ENCODE measurements at regions not wholly inside any gene's neighbourhood (a gene's known extent, or its start where the extent isn't known, plus 50 kb on each side); places are given as distances from the start of the nearest gene placed in this dataset.

DNA sequence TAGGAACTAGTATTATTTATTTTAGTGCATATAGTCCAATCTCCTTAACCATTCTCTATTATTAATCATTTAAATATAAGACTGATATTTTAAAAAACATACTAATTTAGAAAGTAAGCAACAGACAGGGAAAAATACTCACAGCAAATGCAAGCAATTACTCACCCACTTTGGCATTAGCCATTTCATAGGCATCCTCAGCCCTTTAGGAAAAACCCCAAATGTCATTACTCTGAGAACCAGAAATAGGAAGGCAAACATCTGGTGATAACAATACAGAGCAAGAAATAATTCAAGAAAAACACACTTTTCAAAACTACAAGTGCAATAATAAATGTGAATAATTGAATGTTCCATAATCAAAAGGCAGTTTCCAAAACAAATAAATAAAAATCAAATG, 545.1 kb downstream of the PLPP3 start:
- no peak overlapping the region for H3K4me3 Mint-ChIP-seq (ENCODE audit: unreplicated experiment)
- H3K27ac Mint-ChIP-seq (ENCODE audit: unreplicated experiment): no peak overlapping the region
- H3K4me1 Mint-ChIP-seq (ENCODE audit: low read depth): peaks cover 27% of the 10 kb centered on the region
- no peaks in the 10 kb centered on the region for H3K27me3 Mint-ChIP-seq (ENCODE audit: low read depth)
- no peak for TF ChIP-seq CTCF (IDR thresholded peaks at IDR 0.05)
- no peaks in the 10 kb centered on the region for H3K36me3 Mint-ChIP-seq (ENCODE audit: low read depth)
- DNase-seq (ENCODE audit: low spot score): no peak
- H3K9me3 Mint-ChIP-seq (ENCODE audit: low read depth): peaks cover 4% of the 10 kb centered on the region

- no peak for TF ChIP-seq CTCF (IDR thresholded peaks at IDR 0.05)
- H3K36me3 Mint-ChIP-seq (ENCODE audit: low read depth): no peaks in the 10 kb centered on the region
- H3K27me3 Mint-ChIP-seq (ENCODE audit: low read depth): no peaks in the 10 kb centered on the region
- H3K4me1 Mint-ChIP-seq (ENCODE audit: low read depth): peaks cover 27% of the 10 kb centered on the region
- H3K4me3 Mint-ChIP-seq (ENCODE audit: unreplicated experiment): no peak overlapping the region
- peaks cover 4% of the 10 kb centered on the region for H3K9me3 Mint-ChIP-seq (ENCODE audit: low read depth)
- no peak for DNase-seq (ENCODE audit: low spot score)
- peak overlapping the region; percentile 14 for H3K27ac Mint-ChIP-seq (ENCODE audit: unreplicated experiment)
Observed at GRCh38 chr1:56033321-56034037, 545.9 kb downstream of the PLPP3 start.

- Mint-ChIP-seq H3K27ac (ENCODE audit: unreplicated experiment) (no peak overlapping the region), H3K27me3 (ENCODE audit: low read depth) (no peaks in the 10 kb centered on the region), H3K9me3 (ENCODE audit: low read depth) (no peaks in the 10 kb centered on the region), H3K36me3 (ENCODE audit: low read depth) (no peaks in the 10 kb centered on the region), H3K4me3 (ENCODE audit: unreplicated experiment) (no peak overlapping the region), H3K4me1 (ENCODE audit: low read depth) (peaks cover 27% of the 10 kb centered on the region)
- no peak for TF ChIP-seq CTCF (IDR thresholded peaks at IDR 0.05)
- DNase-seq (ENCODE audit: low spot score): no peak
Observed at GRCh38 chr1:56032096-56032676, 547.2 kb downstream of the PLPP3 start.

GRCh38 chr1:56031001-56031400, 548.4 kb downstream of the PLPP3 start:
- Mint-ChIP-seq H3K27ac (ENCODE audit: unreplicated experiment) (no peak overlapping the region), H3K9me3 (ENCODE audit: low read depth) (no peaks in the 10 kb centered on the region), H3K36me3 (ENCODE audit: low read depth) (no peaks in the 10 kb centered on the region), H3K27me3 (ENCODE audit: low read depth) (no peaks in the 10 kb centered on the region), H3K4me3 (ENCODE audit: unreplicated experiment) (no peak overlapping the region), H3K4me1 (ENCODE audit: low read depth) (peaks cover 21% of the 10 kb centered on the region)
- no peak for TF ChIP-seq CTCF (IDR thresholded peaks at IDR 0.05)
- no peak for DNase-seq (ENCODE audit: low spot score)

DNA sequence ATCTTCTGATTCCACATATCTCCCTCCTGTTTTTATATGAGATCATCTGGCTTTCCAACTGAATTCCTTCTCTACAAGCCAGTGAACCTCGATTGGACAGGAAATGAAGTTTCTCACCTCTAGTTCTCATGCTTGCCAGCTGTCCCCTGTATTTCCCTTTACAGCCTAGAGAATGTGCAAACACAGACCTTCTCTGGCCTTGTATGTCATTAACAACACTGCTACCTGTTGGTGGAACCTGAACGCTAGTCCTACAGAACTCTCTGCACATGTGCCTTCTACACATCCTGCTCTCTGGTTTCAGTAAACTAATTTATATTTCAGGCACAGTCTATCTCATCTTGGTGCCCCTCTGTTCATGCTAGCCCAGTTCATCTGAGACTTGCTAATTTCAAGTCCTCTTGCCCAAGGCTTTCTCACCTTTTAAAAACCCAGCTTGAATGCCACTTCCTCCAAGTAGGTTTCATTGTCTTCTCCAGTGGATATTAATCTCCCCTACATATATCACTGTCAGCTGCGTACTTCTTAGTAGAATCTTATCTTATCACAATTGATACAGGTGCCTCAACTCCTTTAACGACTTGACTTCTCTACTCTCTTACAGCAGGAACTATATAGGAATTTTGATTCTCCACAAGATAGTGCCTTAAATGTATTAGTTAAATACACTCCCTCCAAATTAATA, 549.9 kb downstream of the PLPP3 start:
- Mint-ChIP-seq H3K4me1 (ENCODE audit: low read depth) (peaks cover 13% of the 10 kb centered on the region), H3K27ac (ENCODE audit: unreplicated experiment) (no peak overlapping the region), H3K9me3 (ENCODE audit: low read depth) (no peaks in the 10 kb centered on the region), H3K27me3 (ENCODE audit: low read depth) (no peaks in the 10 kb centered on the region), H3K36me3 (ENCODE audit: low read depth) (no peaks in the 10 kb centered on the region), H3K4me3 (ENCODE audit: unreplicated experiment) (no peak overlapping the region)
- no peak for DNase-seq (ENCODE audit: low spot score)
- TF ChIP-seq CTCF (IDR thresholded peaks at IDR 0.05): no peak

All from chondrocyte (in vitro differentiated cells).